ENCODE measurements at regions not wholly inside any gene's neighbourhood (a gene's known extent, or its start where the extent isn't known, plus 50 kb on each side); places are given as distances from the start of the nearest gene placed in this dataset.

- TF ChIP-seq CTCF (IDR thresholded peaks at IDR 0.05) (no peak), POLR2A (IDR thresholded peaks at IDR 0.05) (no peak)
Measured at GRCh38 chr6:143598466-143599080, 79.2 kb upstream of the PHACTR2 start.

Data from transverse colon (tissue), 3 donors.